ENCODE measurements at regions not wholly inside any gene's neighbourhood (a gene's known extent, or its start where the extent isn't known, plus 50 kb on each side); places are given as distances from the start of the nearest gene placed in this dataset.

GRCh38 chr20:43265449-43265848 is 75.7 kb upstream of the PTPRT start:
- DNase-seq (ENCODE audit: low spot score) = no peak
- in situ Hi-C loops (cut with HindIII; ENCODE audit: low sequenced_read_pairs) = no loop called here

- in situ Hi-C loops (cut with HindIII; ENCODE audit: low sequenced_read_pairs) = no loop called here
- no peak for DNase-seq (ENCODE audit: low spot score)
Measured at GRCh38 chr20:43263226-43263625, 73.5 kb upstream of the PTPRT start.

GRCh38 chr20:43262341-43262740 is 72.6 kb upstream of the PTPRT start:
- peak; percentile 1 for DNase-seq (ENCODE audit: low spot score)
- in situ Hi-C loops (cut with HindIII; ENCODE audit: low sequenced_read_pairs) = no loop called here

GRCh38 chr20:43255877-43256276 is 66.2 kb upstream of the PTPRT start:
- in situ Hi-C loops (cut with HindIII; ENCODE audit: low sequenced_read_pairs) = no loop called here
- DNase-seq (ENCODE audit: low spot score) = no peak

GRCh38 chr20:43252761-43253160 is 63.1 kb upstream of the PTPRT start:
- in situ Hi-C loops (cut with HindIII; ENCODE audit: low sequenced_read_pairs) = no loop called here
- no peak for DNase-seq (ENCODE audit: low spot score)

- DNase-seq (ENCODE audit: low spot score) = no peak
- in situ Hi-C loops (cut with HindIII; ENCODE audit: low sequenced_read_pairs) = no loop called here
Measured at GRCh38 chr20:43248341-43248740, 58.6 kb upstream of the PTPRT start.

- DNase-seq (ENCODE audit: low spot score) = no peak
- in situ Hi-C loops (cut with HindIII; ENCODE audit: low sequenced_read_pairs) = no loop called here
Measured at GRCh38 chr20:43247361-43247760, 57.7 kb upstream of the PTPRT start.

- in situ Hi-C loops (cut with HindIII; ENCODE audit: low sequenced_read_pairs) = no loop called here
- no peak for DNase-seq (ENCODE audit: low spot score)
Measured at GRCh38 chr20:43244647-43245046, 54.9 kb upstream of the PTPRT start.

- no peak for DNase-seq (ENCODE audit: low spot score)
Measured at GRCh38 chr20:43243672-43244269, 54.1 kb upstream of the PTPRT start.

GRCh38 chr20:43241057-43241702 is 51.5 kb upstream of the PTPRT start:
- in situ Hi-C loops (cut with HindIII; ENCODE audit: low sequenced_read_pairs) = no loop called here

More at GRCh38 chr20:43243672-43244269, 54.1 kb upstream of the PTPRT start:
- in situ Hi-C loops (cut with HindIII; ENCODE audit: low sequenced_read_pairs) = no loop called here

More at GRCh38 chr20:43241057-43241702, 51.5 kb upstream of the PTPRT start:
- DNase-seq (ENCODE audit: low spot score) = no peak

All from G401 (cell line).